CD4-positive, CD25-positive, alpha-beta regulatory T cell (primary cell): ENCODE measurements at regions not wholly inside any gene's neighbourhood (a gene's known extent, or its start where the extent isn't known, plus 50 kb on each side); places are given as distances from the start of the nearest gene placed in this dataset.

Experiments used
- ATAC-seq, 2 donors: fragments of 150-1000 bp; cut with Tn5 transposase; one replicate each; pipeline ENCODE4 v1.10.0; 2021; ENCODE audit warnings: low read depth in 2 of 2, moderate number of reproducible peaks in 2 of 2, moderate library complexity in 1 of 2
- DNase-seq, 3 donors: peaks; one replicate each; pipeline versions ENCODE4 v3.0.0 to v3.0.0-alpha.2; 2012 to 2022; ENCODE audit warnings: mixed read lengths in 1 of 3
- H3K27ac ChIP-seq: one replicate; pipeline ENCODE4 v1.7.0; 2013; ENCODE audit warnings: mild to moderate bottlenecking, low read length; ENCODE audit not compliant: insufficient read depth, poor library complexity, severe bottlenecking
- H3K27me3 ChIP-seq: one replicate; pipeline ENCODE4 v1.7.0; 2013; ENCODE audit warnings: low read length; ENCODE audit not compliant: control insufficient read depth, insufficient read depth
- H3K36me3 ChIP-seq: one replicate; pipeline ENCODE4 v1.7.0; 2013; ENCODE audit warnings: mild to moderate bottlenecking, low read length, moderate library complexity; ENCODE audit not compliant: control insufficient read depth, insufficient read depth
- H3K4me1 ChIP-seq: 2 replicates; pipeline ENCODE4 v1.7.0; 2013; ENCODE audit warnings: mild to moderate bottlenecking, low read length; ENCODE audit not compliant: insufficient read depth, control insufficient read depth, poor library complexity, severe bottlenecking
- H3K4me3 ChIP-seq: one replicate; pipeline ENCODE4 v1.7.0; 2013; ENCODE audit warnings: low read depth, mild to moderate bottlenecking, low read length, moderate library complexity
- H3K9me3 ChIP-seq, 2 experiments: 1 replicate in 1 of 2; 2 replicates in 1 of 2; pipeline ENCODE4 v1.7.0; 2013; ENCODE audit warnings: low read length in 2 of 2, mild to moderate bottlenecking in 1 of 2, moderate library complexity in 1 of 2; ENCODE audit not compliant: control insufficient read depth in 2 of 2
- H3K27ac Mint-ChIP-seq, 3 donors: one replicate each; pipeline ENCODE4 v1.8.0; 2020 to 2022; ENCODE audit warnings: mild to moderate bottlenecking in 3 of 3, mixed read lengths in 3 of 3, moderate library complexity in 2 of 3
- H3K27me3 Mint-ChIP-seq: one replicate; pipeline ENCODE4 v1.8.0; 2022; ENCODE audit warnings: mild to moderate bottlenecking, mixed read lengths
- H3K36me3 Mint-ChIP-seq: one replicate; pipeline ENCODE4 v1.8.0; 2020; ENCODE audit warnings: mixed read lengths
- H3K4me1 Mint-ChIP-seq, 4 donors: one replicate each; pipeline ENCODE4 v1.8.0; 2020 to 2022; ENCODE audit warnings: mixed read lengths in 4 of 4, mild to moderate bottlenecking in 1 of 4
- H3K4me3 Mint-ChIP-seq, 4 donors: one replicate each; pipeline ENCODE4 v1.8.0; 2020 to 2022; ENCODE audit warnings: mild to moderate bottlenecking in 4 of 4, mixed read lengths in 4 of 4, moderate library complexity in 3 of 4
- H3K9me3 Mint-ChIP-seq, 7 donors: one replicate each; pipeline ENCODE4 v1.8.0; 2020 to 2022; ENCODE audit warnings: mixed read lengths in 7 of 7, mild to moderate bottlenecking in 3 of 7, moderate library complexity in 2 of 7

DNA sequence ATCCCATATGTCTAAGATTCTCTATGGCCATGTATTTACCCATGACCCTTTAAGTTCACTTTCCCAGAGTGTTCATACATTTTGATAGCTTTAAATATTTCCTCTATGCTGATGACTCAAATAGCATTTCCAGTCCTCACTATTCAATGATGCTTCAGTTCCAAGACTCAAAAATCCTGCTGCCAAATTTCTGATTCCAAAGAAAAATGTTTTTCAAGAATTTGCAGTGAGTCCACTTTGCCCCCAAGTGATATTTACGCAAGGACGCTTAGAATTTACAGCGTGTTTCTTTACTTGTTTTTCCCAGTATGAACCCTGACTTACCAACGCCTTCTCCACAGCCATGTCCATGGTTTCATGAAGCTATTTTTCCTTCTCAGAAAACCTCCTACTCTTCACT lies 127.9 kb upstream of the PCDH18 start:
- no peaks in the 10 kb centered on the region for H3K4me1 Mint-ChIP-seq
- ATAC-seq: no peak

DNA sequence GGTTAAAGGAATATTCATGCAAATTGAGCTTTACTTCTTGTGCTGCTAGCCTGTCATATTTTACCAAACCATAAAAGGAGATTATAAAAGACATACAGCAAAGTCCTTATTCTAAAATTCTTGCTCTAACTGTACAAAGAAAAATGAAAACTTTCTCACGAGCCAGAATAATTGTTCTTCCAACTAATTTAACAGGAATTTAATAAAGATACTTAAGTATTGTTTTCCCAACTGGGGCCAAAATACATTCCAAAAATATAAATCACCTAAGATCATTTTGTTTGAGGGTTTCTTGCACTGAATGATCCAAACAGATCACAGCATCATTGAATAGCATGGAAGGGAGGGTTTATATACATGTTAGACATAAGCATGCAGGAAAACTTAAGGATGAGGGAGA lies 127.1 kb upstream of the PCDH18 start:
- DNase-seq (no peak), ATAC-seq (no peak)
- Mint-ChIP-seq H3K4me1 (no peaks in the 10 kb centered on the region), H3K4me3 (no peak overlapping the region), H3K27ac (no peak overlapping the region), H3K36me3 (no peaks in the 10 kb centered on the region), H3K9me3 (peaks cover 0 to 15% (median 5%) of the 10 kb centered on the region in 7 donors), H3K27me3 (no peaks in the 10 kb centered on the region)
- Histone ChIP-seq H3K4me1 (no peaks in the 10 kb centered on the region), H3K27me3 (no peaks in the 10 kb centered on the region), H3K36me3 (no peaks in the 10 kb centered on the region), H3K9me3 (no peaks in the 10 kb centered on the region), H3K27ac (no peak overlapping the region), H3K4me3 (no peak overlapping the region)

More for the DNA sequence above, 127.9 kb upstream of the PCDH18 start:
- no peak overlapping the region for H3K4me3 ChIP-seq
- no peaks in the 10 kb centered on the region for H3K36me3 ChIP-seq
- H3K27ac Mint-ChIP-seq: no peak overlapping the region
- no peak overlapping the region for H3K27ac ChIP-seq
- no peaks in the 10 kb centered on the region for H3K36me3 Mint-ChIP-seq
- H3K4me1 ChIP-seq: no peaks in the 10 kb centered on the region
- H3K27me3 Mint-ChIP-seq: no peaks in the 10 kb centered on the region
- DNase-seq: no peak
- no peak overlapping the region for H3K4me3 Mint-ChIP-seq
- H3K9me3 ChIP-seq: no peaks in the 10 kb centered on the region
- peaks cover 0 to 19% (median 7%) of the 10 kb centered on the region in 7 donors for H3K9me3 Mint-ChIP-seq
- H3K27me3 ChIP-seq: no peaks in the 10 kb centered on the region

DNA sequence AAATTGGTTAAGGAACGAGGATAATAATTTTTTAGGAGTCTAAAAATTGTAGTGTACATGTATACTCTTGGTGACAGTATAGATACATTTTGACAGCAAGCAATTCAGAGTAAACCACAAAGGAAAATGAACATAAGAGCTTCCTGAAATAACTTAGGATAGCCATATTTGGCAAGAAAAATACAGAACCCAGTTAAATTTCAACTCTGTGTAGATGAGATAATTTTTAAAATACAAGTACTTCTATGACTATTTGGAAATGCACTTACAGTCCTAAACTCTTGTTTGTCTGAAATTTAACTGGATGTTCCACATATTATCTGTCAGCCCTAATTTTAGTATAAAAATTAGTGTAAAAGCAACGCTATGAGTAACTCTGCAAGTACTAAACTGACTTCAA lies 124.4 kb upstream of the PCDH18 start:
- no peak overlapping the region for H3K4me3 ChIP-seq
- Mint-ChIP-seq H3K4me1 (no peaks in the 10 kb centered on the region), H3K9me3 (peaks cover 2 to 15% (median 4%) of the 10 kb centered on the region in 7 donors), H3K4me3 (no peak overlapping the region), H3K27me3 (no peaks in the 10 kb centered on the region), H3K27ac (no peak overlapping the region), H3K36me3 (no peaks in the 10 kb centered on the region)
- H3K27me3 ChIP-seq: no peaks in the 10 kb centered on the region
- H3K27ac ChIP-seq: no peak overlapping the region
- no peaks in the 10 kb centered on the region for H3K4me1 ChIP-seq
- no peak for DNase-seq
- H3K9me3 ChIP-seq: no peaks in the 10 kb centered on the region
- ATAC-seq: no peak
- no peaks in the 10 kb centered on the region for H3K36me3 ChIP-seq

DNA sequence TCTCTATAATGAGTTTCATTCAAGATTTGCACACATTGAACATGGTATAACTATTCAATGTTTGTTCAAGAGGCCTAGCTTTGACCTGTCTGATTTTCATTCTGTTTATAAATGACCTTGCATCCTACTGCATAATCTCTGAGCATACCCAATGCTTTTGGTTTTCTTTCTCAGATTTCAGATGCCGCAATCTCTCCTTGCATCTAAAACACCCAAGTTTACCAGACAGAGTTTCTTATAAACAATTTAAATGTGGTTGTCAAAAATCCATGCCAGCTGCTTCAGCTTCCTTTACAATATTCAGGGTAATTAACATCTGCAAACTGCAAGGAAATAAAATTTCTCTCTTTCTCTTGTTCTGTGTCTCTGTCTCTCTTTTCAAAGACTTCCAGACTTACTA lies 123.0 kb upstream of the PCDH18 start:
- Mint-ChIP-seq H3K36me3 (no peaks in the 10 kb centered on the region), H3K4me3 (no peak overlapping the region), H3K4me1 (no peaks in the 10 kb centered on the region), H3K27ac (no peak overlapping the region), H3K9me3 (peaks cover 2 to 15% (median 2%) of the 10 kb centered on the region in 7 donors), H3K27me3 (no peaks in the 10 kb centered on the region)
- Histone ChIP-seq H3K4me1 (no peaks in the 10 kb centered on the region), H3K27ac (no peak overlapping the region), H3K4me3 (no peak overlapping the region), H3K9me3 (no peaks in the 10 kb centered on the region), H3K36me3 (no peaks in the 10 kb centered on the region), H3K27me3 (no peaks in the 10 kb centered on the region)
- ATAC-seq (no peak), DNase-seq (no peak)

DNA sequence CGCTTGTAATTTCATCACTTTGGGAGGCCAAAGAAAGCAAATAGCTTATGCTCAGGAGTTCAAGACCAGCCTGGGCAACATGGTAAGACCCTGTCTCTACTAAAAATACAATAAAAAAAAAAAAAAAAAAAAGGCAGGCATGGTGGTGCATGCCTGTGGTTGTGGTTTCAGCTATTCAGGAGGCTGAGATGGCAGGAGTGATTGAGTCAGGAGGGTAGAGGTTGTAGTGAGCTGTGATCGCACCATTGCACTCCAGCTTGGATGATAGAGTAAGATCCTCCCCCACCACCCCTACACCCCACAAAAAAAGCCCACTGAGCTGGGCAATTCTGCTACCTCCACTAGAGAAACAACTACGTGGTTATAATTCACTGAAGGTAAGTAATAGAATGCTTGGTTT lies 118.8 kb upstream of the PCDH18 start:
- ATAC-seq (no peak), DNase-seq (no peak)
- Mint-ChIP-seq H3K9me3 (peaks cover 0 to 4% (median 1%) of the 10 kb centered on the region in 7 donors), H3K4me1 (no peaks in the 10 kb centered on the region), H3K36me3 (no peaks in the 10 kb centered on the region), H3K27ac (no peak overlapping the region), H3K4me3 (no peak overlapping the region), H3K27me3 (no peaks in the 10 kb centered on the region)
- peaks cover 0 to 2% of the 10 kb centered on the region in 2 experiments for H3K9me3 ChIP-seq
- H3K4me3 ChIP-seq: no peak overlapping the region
- H3K4me1 ChIP-seq: no peaks in the 10 kb centered on the region
- no peak overlapping the region for H3K27ac ChIP-seq
- no peaks in the 10 kb centered on the region for H3K36me3 ChIP-seq
- no peaks in the 10 kb centered on the region for H3K27me3 ChIP-seq

DNA sequence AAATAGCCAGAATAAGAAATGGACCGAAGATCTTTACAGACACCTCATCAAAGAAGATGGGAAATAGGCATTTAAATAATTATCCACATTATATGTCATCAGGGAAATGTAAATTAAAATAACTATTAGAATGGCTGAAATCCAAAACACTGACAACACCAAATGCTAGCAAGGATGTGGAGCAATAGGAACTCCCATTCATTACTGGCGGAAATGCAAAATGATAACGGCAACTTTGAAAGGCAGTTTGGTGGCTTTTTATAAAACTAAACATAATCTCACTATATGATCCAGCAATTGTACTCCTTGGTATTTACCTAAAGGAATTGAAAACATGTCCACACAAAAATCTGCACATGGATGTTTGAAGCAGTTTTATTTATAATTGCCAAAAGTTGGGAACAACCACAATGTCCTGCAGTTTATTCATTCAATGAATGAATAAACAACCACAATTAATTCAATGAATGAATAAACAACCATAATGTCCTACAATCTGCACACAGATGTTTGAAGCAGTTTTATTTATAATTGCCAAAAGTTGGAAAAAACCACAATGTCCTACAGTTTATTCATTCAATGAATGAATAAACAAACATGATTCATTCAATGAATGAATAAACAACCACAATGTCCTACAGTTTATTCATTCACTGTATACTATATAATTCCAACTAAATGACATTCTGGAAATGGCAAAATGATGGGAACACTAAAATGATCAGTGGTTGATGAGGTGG lies 117.6 kb upstream of the PCDH18 start:
- Histone ChIP-seq H3K4me1 (no peaks in the 10 kb centered on the region), H3K36me3 (no peaks in the 10 kb centered on the region), H3K4me3 (no peak overlapping the region), H3K9me3 (peaks cover 0 to 2% of the 10 kb centered on the region in 2 experiments), H3K27me3 (no peaks in the 10 kb centered on the region), H3K27ac (no peak overlapping the region)
- ATAC-seq (no peak), DNase-seq (no peak)
- no peak overlapping the region for H3K4me3 Mint-ChIP-seq
- H3K4me1 Mint-ChIP-seq: no peaks in the 10 kb centered on the region
- peaks cover 0 to 4% (median 1%) of the 10 kb centered on the region in 7 donors for H3K9me3 Mint-ChIP-seq
- H3K36me3 Mint-ChIP-seq: no peaks in the 10 kb centered on the region
- H3K27ac Mint-ChIP-seq: no peak overlapping the region
- no peaks in the 10 kb centered on the region for H3K27me3 Mint-ChIP-seq

DNA sequence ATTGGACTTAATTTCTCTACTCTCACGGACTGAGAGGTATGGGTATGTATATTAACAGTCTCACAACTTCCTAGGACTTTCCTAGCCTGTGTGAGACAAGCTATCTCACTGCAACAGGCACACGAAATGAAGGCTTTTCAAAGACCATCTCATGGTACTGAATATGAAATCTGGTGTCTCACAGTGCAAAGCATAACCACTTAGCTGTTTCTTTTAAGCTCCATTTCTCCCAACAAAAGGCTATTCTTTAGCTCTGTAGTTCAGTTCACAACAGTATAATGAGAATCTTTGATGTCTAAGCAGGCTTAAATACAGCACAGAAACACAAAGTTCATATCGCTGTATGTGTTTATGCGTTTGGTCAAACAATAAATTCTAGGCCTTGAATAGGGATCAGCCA lies 116.2 kb upstream of the PCDH18 start:
- Mint-ChIP-seq H3K27ac (no peak overlapping the region), H3K36me3 (no peaks in the 10 kb centered on the region), H3K27me3 (no peaks in the 10 kb centered on the region), H3K4me1 (no peaks in the 10 kb centered on the region), H3K4me3 (no peak overlapping the region), H3K9me3 (peaks cover 0 to 6% (median 1%) of the 10 kb centered on the region in 7 donors)
- Histone ChIP-seq H3K4me1 (no peaks in the 10 kb centered on the region), H3K27ac (no peak overlapping the region), H3K9me3 (peaks cover 0 to 2% of the 10 kb centered on the region in 2 experiments), H3K36me3 (no peaks in the 10 kb centered on the region), H3K4me3 (no peak overlapping the region), H3K27me3 (no peaks in the 10 kb centered on the region)
- no peak for DNase-seq
- ATAC-seq: no peak

DNA sequence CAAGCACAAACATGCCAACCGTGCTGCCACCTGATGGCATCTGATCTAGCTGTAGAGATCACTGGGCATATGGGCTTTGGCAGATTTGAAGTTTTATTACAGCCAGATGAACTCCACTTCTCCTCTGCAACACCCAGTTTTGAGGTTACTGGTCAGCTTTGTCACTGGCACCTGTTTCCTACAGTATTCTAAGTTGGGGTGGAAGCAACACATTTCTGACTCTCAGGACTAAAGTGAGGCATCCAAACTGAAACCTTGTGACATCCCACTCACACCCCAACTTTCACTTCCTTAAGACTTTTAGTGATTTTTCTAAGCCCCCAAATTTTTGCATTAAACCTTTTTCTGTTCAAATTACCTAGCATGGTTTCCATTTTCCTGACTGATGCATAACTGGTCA lies 115.1 kb upstream of the PCDH18 start:
- Histone ChIP-seq H3K4me3 (no peak overlapping the region), H3K4me1 (no peaks in the 10 kb centered on the region), H3K9me3 (peaks cover 0 to 2% of the 10 kb centered on the region in 2 experiments), H3K36me3 (no peaks in the 10 kb centered on the region), H3K27me3 (no peaks in the 10 kb centered on the region), H3K27ac (no peak overlapping the region)
- Mint-ChIP-seq H3K36me3 (no peaks in the 10 kb centered on the region), H3K9me3 (peaks cover 0 to 6% (median 2%) of the 10 kb centered on the region in 7 donors), H3K4me3 (no peak overlapping the region), H3K4me1 (no peaks in the 10 kb centered on the region), H3K27me3 (no peaks in the 10 kb centered on the region), H3K27ac (no peak overlapping the region)
- DNase-seq (no peak), ATAC-seq (no peak)
